SU-DHL-6 (cell line): ENCODE measurements at regions not wholly inside any gene's neighbourhood (a gene's known extent, or its start where the extent isn't known, plus 50 kb on each side); places are given as distances from the start of the nearest gene placed in this dataset.

Source experiments
- H2AFZ ChIP-seq: fragments of 200-600 bp; sonication (generic); 2 replicates; pipeline ENCODE4 v1.6.1; 2014; ENCODE audit warnings: low read depth, mild to moderate bottlenecking, moderate library complexity, mixed read lengths, antibody characterized with exemption, low read length; ENCODE audit not compliant: severe bottlenecking
- H3F3A ChIP-seq: fragments of 200-600 bp; shearing (Covaris generic); 2 replicates; pipeline ENCODE4 v1.6.0; 2016; ENCODE audit warnings: antibody characterized with exemption, mild to moderate bottlenecking; ENCODE audit not compliant: insufficient read depth
- H3K27ac ChIP-seq: fragments of 200-600 bp; sonication (generic); 2 replicates; pipeline ENCODE4 v1.5.1; 2016; ENCODE audit warnings: low read depth, mild to moderate bottlenecking, low read length, moderate library complexity, mixed read lengths
- H3K27me3 ChIP-seq: fragments of 200-600 bp; sonication (generic), shearing (Covaris generic); 2 replicates; pipeline ENCODE4 v1.6.0; 2014; ENCODE audit warnings: mild to moderate bottlenecking, low read length
- H3K36me3 ChIP-seq: fragments of 200-600 bp; sonication (generic); 2 replicates; pipeline ENCODE4 v1.6.1; 2014; ENCODE audit warnings: mild to moderate bottlenecking, low read length, mixed read lengths
- H3K4me2 ChIP-seq: fragments of 300-600, 200-600 bp; shearing (Covaris generic), sonication (generic); 2 replicates; pipeline ENCODE4 v1.6.0; 2014; ENCODE audit warnings: low read length, low read depth, mild to moderate bottlenecking; ENCODE audit not compliant: poor library complexity, severe bottlenecking
- H3K4me3 ChIP-seq: fragments of 200-600 bp; sonication (generic); 2 replicates; pipeline ENCODE4 v1.5.1; 2014; ENCODE audit warnings: antibody characterized with exemption, low read length, mild to moderate bottlenecking, mixed read lengths; ENCODE audit not compliant: insufficient read depth, poor library complexity, severe bottlenecking
- H3K79me2 ChIP-seq: fragments of 200-600 bp; sonication (generic); 2 replicates; pipeline ENCODE4 v1.6.1; 2014; ENCODE audit warnings: mild to moderate bottlenecking, low read length, moderate library complexity; ENCODE audit not compliant: insufficient read depth
- H3K9ac ChIP-seq: fragments of 200-600 bp; sonication (generic); 2 replicates; pipeline ENCODE4 v1.7.0; 2014; ENCODE audit warnings: mild to moderate bottlenecking, low read length
- H3K9me2 ChIP-seq: fragments of 200-600 bp; sonication (generic); replicated peaks from 2 replicates; pipeline ENCODE4 v1.6.1; 2014; ENCODE audit warnings: low read length; ENCODE audit not compliant: insufficient read depth
- H3K9me3 ChIP-seq: fragments of 200-600 bp; sonication (generic); 2 replicates; pipeline ENCODE4 v1.6.1; 2014; ENCODE audit warnings: low read length, mixed read lengths; ENCODE audit not compliant: insufficient read depth
- H4K20me1 ChIP-seq: fragments of 200-600 bp; sonication (generic); 2 replicates; pipeline ENCODE4 v1.6.1; 2014; ENCODE audit warnings: low read depth, mild to moderate bottlenecking, antibody characterized with exemption, low read length, moderate library complexity, mixed read lengths
- CTCF ChIP-seq: fragments of 200-600 bp; sonication (generic); IDR thresholded peaks from one replicate; pipeline ENCODE4 v1.5.1; 2017; ENCODE audit warnings: antibody characterized with exemption, mild to moderate bottlenecking, low read length, moderate library complexity; ENCODE audit not compliant: insufficient read depth, poor library complexity, severe bottlenecking
- EZH2phosphoT487 ChIP-seq: fragments of 200-600 bp; sonication (generic), shearing (Covaris generic); conservative IDR thresholded peaks from 2 replicates; pipeline ENCODE4 v1.6.1; 2018; ENCODE audit warnings: mild to moderate bottlenecking, antibody characterized with exemption, low read length, moderate library complexity, mixed read lengths

GRCh38 chr5:117999939-118000549 is 988.3 kb downstream of the DTWD2 start:
- TF ChIP-seq CTCF (no peak), EZH2phosphoT487 (no peak)
- Histone ChIP-seq H3K36me3 (no peaks in the 10 kb centered on the region), H2AFZ (no peak overlapping the region), H3F3A (no peaks in the 10 kb centered on the region), H3K9me2 (no peaks in the 10 kb centered on the region), H3K27me3 (no peaks in the 10 kb centered on the region), H4K20me1 (no peaks in the 10 kb centered on the region), H3K79me2 (no peaks in the 10 kb centered on the region), H3K9ac (no peak overlapping the region), H3K4me3 (no peak overlapping the region), H3K9me3 (no peaks in the 10 kb centered on the region), H3K4me2 (no peak overlapping the region), H3K27ac (no peak overlapping the region)

DNA sequence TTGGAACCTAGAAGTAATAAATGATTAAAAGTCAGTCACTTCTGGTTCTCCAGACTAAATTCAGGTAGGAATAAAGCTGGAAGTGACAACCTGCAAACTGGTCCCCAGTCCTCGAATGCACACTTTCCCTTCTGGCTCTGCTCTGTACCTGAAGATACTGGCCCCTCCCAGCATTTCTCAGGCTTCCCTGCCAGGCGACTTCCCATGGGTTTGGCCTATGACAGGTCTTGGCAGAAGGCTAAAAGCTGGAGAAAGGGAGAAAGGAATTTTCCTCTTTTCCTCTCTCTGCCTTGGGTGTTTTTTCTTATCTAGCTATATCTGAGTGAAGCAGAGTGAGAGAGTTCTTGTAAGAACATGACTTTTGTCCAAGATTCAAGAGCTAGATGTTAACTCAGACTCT is 1005.7 kb downstream of the DTWD2 start:
- Histone ChIP-seq H3F3A (no peaks in the 10 kb centered on the region), H3K27ac (no peak overlapping the region), H2AFZ (no peak overlapping the region), H3K27me3 (no peaks in the 10 kb centered on the region), H3K9ac (no peak overlapping the region), H3K4me2 (no peak overlapping the region), H3K9me2 (no peaks in the 10 kb centered on the region), H3K36me3 (no peaks in the 10 kb centered on the region), H3K79me2 (no peaks in the 10 kb centered on the region), H4K20me1 (no peaks in the 10 kb centered on the region), H3K9me3 (no peaks in the 10 kb centered on the region), H3K4me3 (no peak overlapping the region)
- TF ChIP-seq CTCF (no peak), EZH2phosphoT487 (no peak)

GRCh38 chr5:117973785-117974184 is 1014.6 kb downstream of the DTWD2 start:
- Histone ChIP-seq H3F3A (no peaks in the 10 kb centered on the region), H4K20me1 (no peaks in the 10 kb centered on the region), H3K9me3 (no peaks in the 10 kb centered on the region), H3K79me2 (no peaks in the 10 kb centered on the region), H3K9me2 (no peaks in the 10 kb centered on the region), H2AFZ (no peak overlapping the region), H3K27me3 (no peaks in the 10 kb centered on the region), H3K4me3 (no peak overlapping the region), H3K9ac (no peak overlapping the region), H3K36me3 (no peaks in the 10 kb centered on the region), H3K4me2 (no peak overlapping the region), H3K27ac (no peak overlapping the region)
- TF ChIP-seq EZH2phosphoT487 (no peak), CTCF (no peak)
